SK-N-MC (cell line): ENCODE measurements at regions not wholly inside any gene's neighbourhood (a gene's known extent, or its start where the extent isn't known, plus 50 kb on each side); places are given as distances from the start of the nearest gene placed in this dataset.

Experiments used
- EZH2 ChIP-seq: fragments of 200-600 bp; sonication (generic); IDR thresholded peaks from one replicate; pipeline ENCODE4 v1.6.1; 2017; ENCODE audit warnings: antibody characterized with exemption
- FOXP2 ChIP-seq: optimal IDR thresholded peaks from 2 replicates; pipeline ENCODE3; 2011; ENCODE audit warnings: mild to moderate bottlenecking, moderate library complexity; ENCODE audit not compliant: insufficient read depth; ENCODE audit errors: extremely low read length, control extremely low read depth
- POLR2AphosphoS5 ChIP-seq: IDR thresholded peaks from 2 replicates; pipeline ENCODE4 v1.6.1; 2012; ENCODE audit warnings: mild to moderate bottlenecking, low read depth, low read length, borderline replicate concordance

DNA sequence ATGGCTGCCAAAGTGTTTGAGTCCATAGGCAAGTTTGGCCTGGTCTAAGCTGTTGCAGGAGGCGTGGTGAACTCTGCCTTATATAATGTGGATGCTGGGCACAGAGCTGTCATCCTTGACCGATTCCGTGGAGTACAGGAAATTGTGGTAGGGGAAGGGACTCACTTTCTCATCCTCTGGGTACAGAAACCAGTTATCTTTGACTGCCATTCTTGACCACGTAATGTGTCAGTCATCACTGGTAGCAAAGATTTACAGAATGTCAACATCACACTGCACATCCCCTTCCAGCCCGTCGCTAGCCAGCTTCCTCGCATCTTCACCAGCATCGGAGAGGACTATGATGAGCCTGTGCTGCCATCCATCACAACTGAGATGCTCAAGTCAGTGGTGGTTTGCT, 215.8 kb upstream of the JUN start:
- TF ChIP-seq EZH2 (no peak), POLR2AphosphoS5 (no peak), FOXP2 (no peak)
